Epithelial cell of prostate (primary cell): ENCODE measurements at regions not wholly inside any gene's neighbourhood (a gene's known extent, or its start where the extent isn't known, plus 50 kb on each side); places are given as distances from the start of the nearest gene placed in this dataset.

Experiments
- DNase-seq: peaks from one replicate; pipeline ENCODE4 v3.0.0-alpha.2; 2011; ENCODE audit warnings: low read depth, low spot score
- H3K27ac ChIP-seq: fragments of 450-650 bp; 2 replicates; pipeline ENCODE4 v1.5.1; 2017; ENCODE audit warnings: mild to moderate bottlenecking

DNA sequence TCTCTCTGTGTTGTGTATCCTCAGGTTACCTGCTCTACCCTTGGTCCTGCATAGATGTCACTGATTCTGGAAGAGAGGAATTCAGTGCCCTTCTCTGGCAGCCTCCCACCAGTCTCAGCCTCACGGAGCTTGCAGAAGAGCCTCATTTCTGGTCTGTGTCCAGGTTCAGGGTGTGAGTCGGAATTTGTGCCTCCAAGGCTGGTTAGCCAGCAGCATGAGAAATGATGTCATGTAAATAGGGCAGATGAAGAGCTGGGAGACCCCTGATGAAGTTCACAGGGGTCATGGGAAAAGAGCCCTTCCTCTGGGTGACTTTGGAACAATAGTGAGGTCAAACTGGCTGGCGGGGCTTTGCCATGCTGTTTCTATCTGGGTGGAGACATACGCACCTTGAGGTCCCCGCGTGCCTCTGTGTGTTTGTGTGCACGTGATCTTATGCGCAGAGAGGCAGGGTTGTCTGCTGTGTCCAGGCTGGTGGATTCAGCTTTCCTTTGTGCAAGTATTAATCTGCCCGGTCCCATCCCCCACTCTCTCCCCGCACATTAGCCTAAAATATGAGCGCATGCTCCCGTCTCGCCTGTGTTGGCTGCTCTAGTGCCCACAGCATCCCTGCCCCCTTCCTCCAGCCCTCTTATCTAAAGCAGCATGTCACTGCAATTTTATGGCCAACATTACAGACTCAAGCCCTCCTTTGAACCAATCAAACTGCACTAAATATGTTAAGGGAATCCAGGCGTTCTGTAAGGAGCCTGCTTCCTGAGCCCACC is 256.3 kb upstream of the ZFHX3 start:
- DNase-seq, result no peak
- H3K27ac ChIP-seq, result no peak overlapping the region

- no peak overlapping the region for H3K27ac ChIP-seq
- no peak for DNase-seq
Measured at GRCh38 chr16:73302942-73303341, 255.0 kb upstream of the ZFHX3 start.

- no peak for DNase-seq
- no peak overlapping the region for H3K27ac ChIP-seq
Measured at GRCh38 chr16:73301984-73302383, 254.1 kb upstream of the ZFHX3 start.

- no peak overlapping the region for H3K27ac ChIP-seq
- DNase-seq, result no peak
Measured at GRCh38 chr16:73299346-73299745, 251.4 kb upstream of the ZFHX3 start.

GRCh38 chr16:73298562-73298961 is 250.6 kb upstream of the ZFHX3 start:
- H3K27ac ChIP-seq, result no peak overlapping the region
- no peak for DNase-seq

- H3K27ac ChIP-seq, result no peak overlapping the region
- no peak for DNase-seq
Measured at GRCh38 chr16:73290258-73290657, 242.3 kb upstream of the ZFHX3 start.

DNA sequence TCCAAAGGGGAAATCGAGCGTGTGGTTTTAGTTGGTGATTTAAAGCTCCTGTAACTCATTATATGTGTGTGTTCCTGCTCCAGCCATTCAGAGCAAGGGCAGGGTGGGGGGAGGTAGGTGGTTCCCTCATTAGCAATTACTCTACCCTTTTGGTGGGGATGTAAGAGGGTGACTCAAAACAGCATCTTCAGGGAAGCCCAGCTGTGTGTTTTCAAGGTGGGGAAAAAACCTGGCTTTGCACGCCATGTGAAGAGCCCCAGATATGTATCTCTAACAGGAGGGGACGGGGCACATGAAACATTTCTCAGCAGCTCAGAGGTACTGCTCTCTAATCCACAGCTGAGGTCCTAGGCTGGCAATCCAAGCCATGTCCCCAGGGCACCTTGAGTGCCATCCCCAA is 241.3 kb upstream of the ZFHX3 start:
- no peak for DNase-seq
- H3K27ac ChIP-seq, result no peak overlapping the region

GRCh38 chr16:73288520-73288919 is 240.6 kb upstream of the ZFHX3 start:
- DNase-seq, result no peak
- no peak overlapping the region for H3K27ac ChIP-seq

- no peak for DNase-seq
Measured at GRCh38 chr16:73287859-73288405, 240.0 kb upstream of the ZFHX3 start.

GRCh38 chr16:73286346-73287267 is 238.7 kb upstream of the ZFHX3 start:
- H3K27ac ChIP-seq, result no peak overlapping the region
- DNase-seq, result no peak

More at GRCh38 chr16:73287859-73288405, 240.0 kb upstream of the ZFHX3 start:
- H3K27ac ChIP-seq, result no peak overlapping the region

DNA sequence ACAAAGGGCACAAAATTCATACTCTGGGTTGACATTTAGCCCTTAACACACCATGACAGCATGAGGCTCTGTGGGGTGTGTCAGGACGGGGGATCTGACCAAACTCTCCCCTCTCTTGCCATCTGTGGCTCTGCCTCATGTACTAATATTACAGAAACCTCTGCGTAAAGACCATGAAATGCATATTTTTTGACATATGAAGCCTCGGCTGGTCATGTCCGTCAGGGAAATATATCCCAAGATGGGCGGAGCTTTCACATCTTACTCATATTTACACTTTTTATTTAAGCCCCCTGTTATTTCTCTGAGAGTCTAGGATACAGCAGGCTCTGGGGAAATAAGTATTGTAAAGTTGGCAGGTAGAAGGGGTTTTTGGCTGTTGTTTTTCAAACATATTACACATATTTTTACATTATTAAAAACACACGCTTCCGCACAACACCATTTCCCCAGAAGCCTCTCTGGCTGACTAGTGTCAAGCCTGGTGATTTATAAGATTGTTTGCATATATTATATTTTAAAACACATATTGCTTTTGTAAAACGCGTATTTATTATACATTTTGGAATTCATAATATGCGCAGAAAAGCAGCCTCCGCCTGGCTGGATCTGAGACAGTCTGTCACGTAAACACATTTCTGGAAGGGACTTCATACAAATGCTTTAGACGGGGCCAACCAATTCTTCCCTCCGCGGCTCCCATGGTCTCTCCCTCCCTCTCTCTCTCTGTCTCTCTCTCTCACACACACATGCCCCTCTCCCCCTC is 237.7 kb upstream of the ZFHX3 start:
- no peak for DNase-seq
- no peak overlapping the region for H3K27ac ChIP-seq

GRCh38 chr16:73280388-73280787 is 232.5 kb upstream of the ZFHX3 start:
- peak; percentile 6 for DNase-seq
- no peak overlapping the region for H3K27ac ChIP-seq

- no peak for DNase-seq
- H3K27ac ChIP-seq, result no peak overlapping the region
Measured at GRCh38 chr16:73279451-73279850, 231.5 kb upstream of the ZFHX3 start.

DNA sequence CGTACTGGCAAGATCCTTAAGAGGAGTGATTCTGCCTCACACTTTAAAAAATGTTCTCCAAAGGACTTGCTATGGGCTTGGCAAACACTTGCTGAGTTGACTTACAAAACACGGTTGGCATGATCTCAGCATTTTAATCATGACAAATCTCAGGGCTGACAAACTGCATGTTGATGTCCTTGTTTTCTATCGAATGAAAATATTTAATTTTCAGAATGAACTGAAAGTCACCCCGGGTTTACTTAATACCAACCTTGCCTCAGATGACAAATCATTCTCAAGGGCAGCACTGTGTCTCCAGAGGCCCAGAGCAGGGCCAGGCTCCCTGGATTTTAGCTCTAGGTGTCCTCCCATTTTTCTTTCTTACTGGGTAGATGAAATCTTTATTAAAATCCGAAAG is 229.1 kb upstream of the ZFHX3 start:
- no peak overlapping the region for H3K27ac ChIP-seq
- DNase-seq, result no peak

DNA sequence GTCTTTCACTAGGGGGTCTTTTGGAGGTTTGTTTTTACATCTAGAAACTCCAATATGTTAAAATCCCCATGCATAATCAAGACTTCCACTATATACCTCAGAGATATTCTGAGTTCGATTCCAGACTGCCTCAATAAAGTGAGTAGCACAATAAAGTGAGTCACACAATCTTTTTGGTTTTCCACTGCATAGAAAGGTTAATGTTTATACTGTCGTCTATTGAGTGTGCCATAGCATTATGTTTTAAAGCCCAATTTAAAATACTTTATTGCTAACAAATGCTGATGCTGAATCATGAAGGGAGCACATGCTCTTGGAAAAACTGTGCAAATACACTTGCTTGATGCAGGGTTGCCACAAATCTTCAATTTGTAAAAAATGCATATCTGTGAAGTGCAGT is 227.5 kb upstream of the ZFHX3 start:
- no peak for DNase-seq
- H3K27ac ChIP-seq, result no peak overlapping the region

- DNase-seq, result no peak
- no peak overlapping the region for H3K27ac ChIP-seq
Measured at GRCh38 chr16:73275024-73275423, 227.1 kb upstream of the ZFHX3 start.

DNA sequence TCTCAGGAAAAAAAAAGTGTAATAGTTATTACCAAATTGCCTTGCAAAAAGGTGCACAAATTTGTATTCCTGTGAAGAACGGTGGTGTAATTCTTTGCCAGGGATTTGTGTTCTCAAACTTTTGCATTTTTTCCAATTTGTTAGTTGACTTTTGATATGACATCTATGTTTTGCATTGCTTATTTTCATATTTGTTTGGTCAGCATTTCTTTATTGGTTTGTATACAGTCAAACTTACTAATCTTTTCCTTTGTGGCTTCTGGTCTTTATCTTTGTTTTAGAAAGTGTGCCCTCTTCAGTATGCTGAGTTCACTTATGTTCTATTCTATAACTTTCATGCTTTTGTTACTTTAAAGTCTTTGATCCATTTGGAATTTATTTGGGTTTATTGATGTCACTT is 226.2 kb upstream of the ZFHX3 start:
- no peak overlapping the region for H3K27ac ChIP-seq
- no peak for DNase-seq

DNA sequence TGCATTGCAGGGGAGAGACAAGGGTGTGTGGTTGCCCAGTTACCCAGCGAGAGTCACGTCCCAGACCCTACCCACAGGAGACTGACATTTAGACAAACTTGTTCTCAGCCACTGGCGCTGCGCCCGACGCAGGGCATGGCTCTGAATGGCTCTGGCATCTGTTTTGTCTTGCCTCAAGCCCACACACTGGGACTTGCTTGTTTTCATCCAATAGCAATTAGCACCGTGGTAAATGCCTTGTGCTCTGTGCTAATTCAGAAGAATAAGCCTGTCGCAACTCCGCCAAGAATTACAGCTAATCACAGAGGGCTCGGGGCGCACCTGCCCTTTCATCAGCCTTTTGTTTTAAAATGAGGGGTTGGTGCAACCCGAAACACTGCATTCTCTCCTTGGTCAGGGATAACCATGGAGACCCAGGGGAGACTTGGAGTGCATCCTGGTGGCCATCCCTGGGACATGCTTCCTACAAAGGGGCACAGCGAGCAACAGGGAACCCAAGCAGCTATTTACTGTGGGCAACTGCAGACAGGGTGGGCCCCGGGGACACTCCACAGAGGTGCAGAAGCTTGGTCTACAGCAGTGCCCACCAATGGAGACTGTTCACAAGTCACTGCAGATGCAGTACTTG is 220.6 kb upstream of the ZFHX3 start:
- no peak overlapping the region for H3K27ac ChIP-seq
- DNase-seq, result peak; percentile 5

DNA sequence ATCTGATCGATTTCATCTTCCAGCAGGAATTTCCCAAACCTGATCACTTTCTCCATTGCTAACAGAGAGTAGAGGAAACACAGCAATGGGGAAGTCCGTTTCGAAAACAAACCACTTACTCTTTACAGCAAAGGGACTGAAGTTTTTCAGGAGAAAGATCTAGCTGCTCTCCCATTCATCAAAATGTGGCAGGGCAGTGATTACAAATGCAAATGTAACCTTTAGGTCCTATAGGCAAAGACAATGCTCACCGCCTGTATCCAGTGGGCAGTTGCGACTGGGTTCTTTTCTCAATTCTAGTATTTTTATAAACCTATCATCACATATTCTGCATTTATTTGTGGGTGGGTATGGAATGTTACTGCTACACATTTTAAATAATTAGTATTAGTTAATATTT is 218.0 kb upstream of the ZFHX3 start:
- H3K27ac ChIP-seq, result no peak overlapping the region
- DNase-seq, result no peak
